ENCODE measurements at regions not wholly inside any gene's neighbourhood (a gene's known extent, or its start where the extent isn't known, plus 50 kb on each side); places are given as distances from the start of the nearest gene placed in this dataset.

GRCh38 chr11:11071486-11071885 is 213.6 kb upstream of the ZBED5 start:
- TF ChIP-seq, protein P1, sequence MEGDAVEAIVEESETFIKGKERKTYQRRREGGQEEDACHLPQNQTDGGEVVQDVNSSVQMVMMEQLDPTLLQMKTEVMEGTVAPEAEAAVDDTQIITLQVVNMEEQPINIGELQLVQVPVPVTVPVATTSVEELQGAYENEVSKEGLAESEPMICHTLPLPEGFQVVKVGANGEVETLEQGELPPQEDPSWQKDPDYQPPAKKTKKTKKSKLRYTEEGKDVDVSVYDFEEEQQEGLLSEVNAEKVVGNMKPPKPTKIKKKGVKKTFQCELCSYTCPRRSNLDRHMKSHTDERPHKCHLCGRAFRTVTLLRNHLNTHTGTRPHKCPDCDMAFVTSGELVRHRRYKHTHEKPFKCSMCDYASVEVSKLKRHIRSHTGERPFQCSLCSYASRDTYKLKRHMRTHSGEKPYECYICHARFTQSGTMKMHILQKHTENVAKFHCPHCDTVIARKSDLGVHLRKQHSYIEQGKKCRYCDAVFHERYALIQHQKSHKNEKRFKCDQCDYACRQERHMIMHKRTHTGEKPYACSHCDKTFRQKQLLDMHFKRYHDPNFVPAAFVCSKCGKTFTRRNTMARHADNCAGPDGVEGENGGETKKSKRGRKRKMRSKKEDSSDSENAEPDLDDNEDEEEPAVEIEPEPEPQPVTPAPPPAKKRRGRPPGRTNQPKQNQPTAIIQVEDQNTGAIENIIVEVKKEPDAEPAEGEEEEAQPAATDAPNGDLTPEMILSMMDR (IDR thresholded peaks at IDR 0.05) = no peak
- no peak for TF ChIP-seq EZH2phosphoT487 (IDR thresholded peaks at IDR 0.05)
